T-helper 2 cell (primary cell): ENCODE measurements at regions not wholly inside any gene's neighbourhood (a gene's known extent, or its start where the extent isn't known, plus 50 kb on each side); places are given as distances from the start of the nearest gene placed in this dataset.
A peak's percentile ranks its signal among the peaks of the same experiment; 100 is the strongest.
"Not testable (repeated sequence)": the region's sequence is repeated elsewhere in the genome, so short reads cannot be mapped to it uniquely, and the experiment has no call there.

Experiments used
- DNase-seq, 5 experiments: peaks; one replicate each; pipeline versions ENCODE4 v3.0.0 to v3.0.0-alpha.2; 2012 to 2022

DNA sequence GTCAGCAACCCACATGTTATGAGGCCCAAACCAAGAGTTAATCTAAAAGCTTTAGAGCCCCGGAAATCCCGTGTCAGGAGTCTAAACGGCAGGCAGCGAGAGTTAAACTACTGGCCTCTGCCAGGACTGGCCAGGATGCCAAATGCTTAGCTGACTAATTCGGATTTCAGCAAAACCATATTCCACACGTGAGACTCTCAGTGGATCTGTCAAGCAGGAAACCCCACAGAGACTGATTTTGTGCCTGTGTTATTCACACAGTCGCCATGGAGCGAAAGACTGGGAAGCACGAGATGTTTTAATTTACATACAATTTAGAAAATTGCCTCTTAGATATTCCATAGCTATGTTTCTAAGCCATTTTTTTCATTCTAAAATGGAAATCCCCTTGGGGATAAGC is 152.9 kb downstream of the RNASET2 start:
- DNase-seq = no peak

DNA sequence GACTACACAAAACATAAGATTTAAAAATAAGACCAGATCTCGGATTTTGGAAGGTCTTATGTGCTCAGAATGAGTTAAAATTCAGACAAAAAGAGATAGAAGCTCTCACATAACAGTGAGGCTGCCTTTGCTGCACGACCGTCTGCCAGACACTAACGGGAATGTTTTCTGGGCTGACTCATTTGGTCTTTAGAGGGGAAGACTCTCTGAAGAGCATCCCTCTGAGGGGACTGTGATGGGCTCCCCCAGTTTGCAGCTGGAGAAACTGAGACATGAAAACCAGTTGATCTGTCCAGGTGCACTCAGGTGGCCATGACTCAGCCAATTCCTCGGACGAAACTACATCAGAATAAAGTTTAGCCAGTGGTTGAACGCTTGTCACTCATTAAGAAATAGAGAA is 153.9 kb downstream of the RNASET2 start:
- DNase-seq = no peak

DNA sequence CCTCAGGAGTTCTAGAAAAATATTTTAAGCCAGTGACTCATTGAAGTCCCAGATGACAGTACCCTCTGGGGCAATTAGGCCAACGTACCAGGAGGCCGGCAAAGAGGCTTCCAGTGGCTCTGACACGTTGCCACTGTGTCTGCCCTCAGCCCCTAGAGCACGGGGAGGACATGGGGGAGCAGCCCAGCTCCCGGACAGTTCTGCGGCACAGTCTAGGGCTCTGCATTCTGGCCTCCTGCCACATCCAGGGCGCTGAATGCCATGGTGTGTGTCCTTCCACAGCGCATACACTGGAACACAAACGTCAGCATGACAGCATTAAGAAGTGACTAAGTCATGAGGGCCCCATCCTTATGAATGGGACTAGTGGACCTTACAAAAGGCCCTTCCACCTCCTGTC is 156.2 kb downstream of the RNASET2 start:
- no peak for DNase-seq

DNA sequence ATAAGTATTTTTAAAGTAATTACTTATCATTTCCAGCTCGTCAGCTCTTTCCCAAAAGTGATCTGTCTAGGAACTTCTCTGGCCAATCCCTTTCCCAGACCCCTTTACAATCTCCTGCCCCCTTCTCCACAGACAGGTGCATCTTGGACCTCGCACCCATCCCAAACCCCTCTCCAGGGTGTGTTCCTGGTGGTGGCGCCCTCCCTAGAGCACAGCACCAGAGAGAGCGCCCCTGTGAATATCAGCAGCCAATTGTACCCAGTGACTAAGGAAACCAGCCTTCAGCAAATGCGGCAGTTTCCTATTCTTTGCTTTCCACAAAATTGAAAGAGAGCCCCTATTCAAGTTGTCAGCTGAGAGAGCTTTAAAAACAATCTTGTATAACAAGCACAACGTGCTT is 157.7 kb downstream of the RNASET2 start:
- no peak for DNase-seq

DNA sequence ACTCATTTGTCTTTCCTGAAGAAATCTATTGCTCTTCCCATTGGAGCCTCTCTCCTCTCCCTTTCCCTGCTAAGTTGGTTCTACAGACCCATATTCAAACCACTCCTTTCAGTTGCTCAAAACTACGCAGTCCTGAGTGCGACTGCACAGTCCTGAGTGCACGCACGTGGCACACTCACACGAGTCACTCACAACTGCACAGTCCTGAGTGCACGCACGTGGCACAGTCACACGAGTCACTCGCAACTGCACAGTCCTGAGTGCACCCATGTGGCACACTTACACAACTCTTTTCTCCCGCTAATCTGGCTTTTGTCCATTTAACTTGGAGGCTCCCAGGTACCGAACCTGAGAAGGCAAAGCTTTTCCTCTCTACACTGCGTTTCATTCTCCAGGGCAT is 159.7 kb downstream of the RNASET2 start:
- DNase-seq = no peak

DNA sequence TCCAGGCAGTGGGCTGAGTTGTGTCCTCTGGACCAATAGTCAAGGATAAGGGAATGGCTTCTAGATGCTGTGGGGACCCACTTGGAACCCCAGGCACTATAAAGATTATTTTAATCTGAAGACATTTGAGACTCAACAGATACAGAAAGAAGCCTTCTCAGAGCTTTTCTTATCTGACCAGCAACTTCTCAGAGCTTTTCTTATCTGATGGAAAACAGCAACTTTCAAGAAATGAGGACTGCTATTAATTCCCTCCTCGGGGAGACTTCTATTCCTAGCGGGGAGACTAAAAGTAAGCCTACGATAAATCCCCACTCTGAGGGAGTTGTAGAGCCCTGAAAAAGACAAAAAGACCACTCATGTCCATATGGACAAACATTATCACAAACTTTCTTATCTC is 160.5 kb downstream of the RNASET2 start:
- DNase-seq = no peak

DNA sequence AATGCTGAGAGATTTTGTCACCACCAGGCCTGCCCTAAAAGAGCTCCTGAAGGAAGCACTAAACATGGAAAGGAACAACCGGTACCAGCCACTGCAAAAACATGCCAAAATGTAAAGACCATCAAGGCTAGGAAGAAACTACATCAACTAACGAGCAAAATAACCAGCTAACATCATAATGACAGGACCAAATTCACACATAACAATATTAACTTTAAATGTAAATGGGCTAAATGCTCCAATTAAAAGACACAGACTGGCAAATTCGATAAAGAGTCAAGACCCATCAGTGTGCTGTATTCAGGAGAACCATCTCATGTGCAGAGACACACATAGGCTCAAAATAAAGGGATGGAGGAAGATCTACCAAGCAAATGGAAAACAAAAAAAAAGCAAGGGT is 163.8 kb upstream of the RPS6KA2 start:
- DNase-seq = not testable (repeated sequence)

DNA sequence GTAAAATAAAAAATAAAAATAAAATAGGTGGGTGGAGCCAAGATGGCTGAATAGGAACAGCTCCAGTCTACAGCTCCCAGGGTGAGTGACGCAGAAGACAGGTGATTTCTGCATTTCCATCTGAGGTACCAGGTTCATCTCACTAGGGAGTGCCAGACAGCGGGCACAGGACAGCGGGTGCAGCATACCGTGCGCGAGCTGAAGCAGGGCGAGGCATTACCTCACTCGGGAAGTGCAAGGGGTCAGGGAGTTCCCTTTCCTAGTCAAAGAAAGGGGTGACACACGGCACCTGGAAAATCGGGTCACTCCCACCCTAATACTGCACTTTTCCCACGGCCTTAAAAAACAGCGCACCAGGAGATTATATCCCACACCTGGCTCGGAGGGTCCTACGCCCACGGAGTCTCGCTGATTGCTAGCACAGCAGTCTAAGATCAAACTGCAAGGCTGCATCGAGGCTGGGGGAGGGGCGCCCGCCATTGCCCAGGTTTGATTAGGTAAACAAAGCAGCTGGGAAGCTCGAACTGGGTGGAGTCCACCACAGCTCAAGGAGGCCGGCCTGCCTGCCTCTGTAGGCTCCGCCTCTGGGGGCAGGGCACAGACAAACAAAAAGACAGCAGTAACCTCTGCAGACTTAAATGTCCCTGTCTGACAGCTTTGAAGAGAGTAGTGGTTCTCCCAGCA is 161.9 kb upstream of the RPS6KA2 start:
- not testable (repeated sequence) for DNase-seq

DNA sequence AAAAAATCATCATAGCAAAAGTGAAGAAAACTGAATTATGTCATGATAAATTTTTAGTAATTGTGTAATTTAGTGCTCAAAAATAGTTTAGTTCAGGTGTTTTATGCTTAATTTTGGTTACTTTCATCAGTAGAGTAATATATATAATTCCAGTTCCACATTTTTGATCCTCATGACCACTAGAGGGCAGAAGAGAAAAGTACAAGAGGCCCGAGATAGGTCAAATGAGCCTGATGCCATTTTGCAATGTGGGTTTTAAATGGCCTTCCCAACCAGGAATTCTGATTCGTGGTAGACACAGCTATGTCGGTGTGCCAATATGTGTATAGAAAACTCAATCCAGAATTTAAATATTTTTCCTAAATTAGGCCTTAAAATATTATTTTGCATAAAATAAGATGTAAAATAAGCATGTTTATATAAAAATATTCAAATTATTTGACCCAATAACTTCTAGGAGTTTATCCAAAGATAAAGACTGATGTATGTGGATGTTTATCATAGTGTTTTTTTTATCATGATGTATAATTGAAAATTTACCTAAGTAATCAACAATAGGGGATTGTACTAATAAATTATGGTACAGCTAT is 159.7 kb upstream of the RPS6KA2 start:
- DNase-seq = peak in 2 of 5 experiments; percentile 23 to 56

DNA sequence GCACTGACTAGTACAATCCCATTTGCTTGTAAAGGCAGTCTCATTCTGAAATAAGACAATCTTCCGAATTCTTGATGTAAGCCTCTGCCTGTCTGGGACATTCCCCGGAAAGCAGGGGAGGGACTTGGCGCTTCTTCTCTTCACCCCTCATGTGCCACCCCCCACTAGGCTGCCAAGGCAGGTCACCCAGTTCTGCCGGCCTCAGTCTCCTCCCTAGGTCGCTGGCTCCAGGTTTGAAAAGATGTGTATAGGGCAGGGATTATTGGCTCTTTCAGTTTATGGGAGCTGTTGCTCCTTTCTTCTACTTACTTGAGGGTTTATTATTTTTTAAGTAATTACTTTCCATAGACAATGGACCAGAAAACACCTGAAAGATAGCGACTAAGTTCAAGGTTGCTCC is 158.1 kb upstream of the RPS6KA2 start:
- no peak for DNase-seq

DNA sequence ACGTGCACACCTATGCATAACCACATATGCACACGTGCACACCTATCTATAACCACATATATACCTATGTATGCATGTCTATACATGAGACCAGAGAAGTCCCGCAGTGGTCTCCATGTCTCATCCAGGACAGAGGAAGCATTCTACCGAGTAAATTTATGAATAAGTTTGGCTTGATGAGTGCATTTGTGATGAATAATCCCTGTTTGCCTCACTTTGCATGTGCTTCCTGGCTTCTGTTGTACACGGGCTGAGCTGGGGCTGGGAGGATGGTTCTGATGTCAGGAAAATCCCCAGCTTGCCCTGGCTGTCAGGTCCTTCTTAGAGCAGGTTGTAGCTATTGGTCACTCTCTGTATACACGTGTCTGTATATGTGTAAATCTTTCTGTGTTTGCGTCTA is 157.6 kb upstream of the RPS6KA2 start:
- no peak for DNase-seq

DNA sequence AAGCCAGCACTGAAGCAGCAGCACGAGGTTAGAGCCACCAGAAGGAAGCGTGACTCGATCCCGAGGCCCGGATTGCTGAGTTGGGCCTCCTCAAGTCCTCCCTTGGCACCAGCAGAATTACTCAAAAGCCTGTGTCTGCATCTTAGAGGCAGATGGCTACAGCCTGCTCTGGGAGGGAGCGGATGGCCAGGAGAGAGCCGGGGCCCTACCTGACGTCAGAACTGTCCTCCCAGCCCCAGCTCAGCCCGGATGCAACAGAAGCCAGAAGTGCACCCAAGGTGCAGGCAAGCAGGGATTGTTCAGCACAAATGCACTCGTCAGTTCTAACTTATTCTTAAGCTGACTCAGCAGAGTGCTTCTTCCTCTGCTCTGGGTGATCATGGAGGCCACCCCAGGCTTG is 155.5 kb upstream of the RPS6KA2 start:
- no peak for DNase-seq

DNA sequence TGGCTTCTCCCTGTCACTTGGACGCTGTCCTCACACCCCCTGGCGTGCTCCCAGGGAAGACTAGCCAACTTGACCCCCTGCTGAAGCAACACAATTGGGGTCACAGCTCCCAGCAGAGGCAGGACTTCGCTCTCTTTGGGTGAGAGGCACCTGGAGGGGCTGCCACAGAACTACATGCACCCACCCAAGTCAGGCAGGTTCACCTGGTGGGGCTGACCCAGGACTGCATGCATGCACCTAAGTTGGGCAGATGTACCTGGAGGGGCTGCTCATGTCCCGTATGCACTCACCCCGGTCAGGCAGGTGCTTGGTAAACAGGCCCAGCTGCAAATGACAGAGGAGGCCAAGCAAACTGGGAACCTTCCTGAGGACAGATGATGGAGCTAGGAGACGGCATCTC is 154.3 kb upstream of the RPS6KA2 start:
- DNase-seq = no peak

DNA sequence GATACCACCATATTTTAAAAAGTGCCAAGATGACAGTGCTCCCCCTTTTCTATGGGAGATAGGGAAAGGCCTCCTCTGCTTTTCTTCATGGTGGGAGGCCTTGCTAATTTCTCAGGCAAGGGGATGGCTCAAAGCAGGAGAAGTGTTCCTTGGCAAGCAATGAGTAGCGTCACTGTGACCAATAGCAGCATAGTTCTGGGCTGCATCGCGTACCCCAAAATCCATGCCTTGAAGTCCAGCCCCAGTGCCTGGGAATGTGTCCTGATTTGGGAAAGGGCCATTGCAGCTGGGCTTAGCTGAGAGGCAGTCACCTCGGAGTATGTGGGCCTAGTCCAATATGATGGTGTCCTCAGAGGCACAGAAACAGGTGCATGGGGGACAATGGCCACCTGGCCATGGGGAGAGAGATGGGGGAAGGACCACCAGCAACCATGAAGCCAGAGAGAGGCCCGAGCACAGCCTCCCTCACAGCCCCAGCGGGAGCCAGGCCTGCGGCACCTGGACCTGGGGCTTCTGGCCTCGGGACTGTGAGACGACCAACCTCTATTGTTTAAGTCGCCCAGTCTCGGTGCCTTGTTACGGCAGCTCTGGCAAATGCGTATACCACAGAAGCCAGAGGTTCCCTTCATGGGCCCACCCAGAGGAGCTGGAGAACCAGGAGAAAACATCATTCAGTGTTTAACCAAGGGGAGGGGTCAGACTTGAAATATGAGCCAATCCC is 153.1 kb upstream of the RPS6KA2 start:
- no peak for DNase-seq

DNA sequence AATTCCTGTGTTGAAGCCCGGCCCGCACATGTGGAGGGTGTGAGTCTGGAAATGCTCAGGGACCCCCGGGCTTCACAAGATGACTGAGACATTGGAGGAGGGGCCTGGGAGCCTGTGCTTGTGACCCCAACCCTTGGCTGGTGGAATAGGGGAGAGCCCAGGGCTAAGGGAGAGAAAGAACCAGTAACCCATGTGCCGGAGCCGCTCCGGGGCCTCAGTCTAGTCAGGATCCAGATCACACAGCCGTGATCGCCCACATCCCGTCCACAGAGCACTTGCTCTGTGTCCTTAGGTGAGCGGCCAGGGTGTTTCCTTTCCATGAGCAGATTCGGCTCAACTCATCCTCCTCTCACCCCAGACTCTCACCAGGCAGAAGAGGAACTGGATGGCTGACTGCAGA is 152.3 kb upstream of the RPS6KA2 start:
- no peak for DNase-seq

DNA sequence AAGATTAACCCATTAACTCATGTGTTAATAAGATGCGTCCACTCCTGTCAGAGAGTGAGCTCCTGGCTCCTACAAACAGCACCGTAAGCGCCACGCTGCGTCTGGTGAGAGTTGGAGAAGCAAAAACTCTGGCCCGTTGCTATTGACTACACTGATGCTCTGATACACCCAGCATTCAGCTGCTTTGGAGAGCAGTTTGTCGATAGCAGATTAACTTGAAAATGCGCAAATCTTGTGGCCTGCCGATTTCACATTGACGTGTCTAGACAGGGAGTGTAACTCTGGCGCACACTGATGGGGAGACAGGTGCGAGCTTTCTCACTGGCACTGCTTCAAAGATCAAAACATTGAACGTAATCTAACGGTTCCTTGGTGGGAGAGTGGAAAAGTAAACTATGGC is 151.7 kb upstream of the RPS6KA2 start:
- DNase-seq = no peak

DNA sequence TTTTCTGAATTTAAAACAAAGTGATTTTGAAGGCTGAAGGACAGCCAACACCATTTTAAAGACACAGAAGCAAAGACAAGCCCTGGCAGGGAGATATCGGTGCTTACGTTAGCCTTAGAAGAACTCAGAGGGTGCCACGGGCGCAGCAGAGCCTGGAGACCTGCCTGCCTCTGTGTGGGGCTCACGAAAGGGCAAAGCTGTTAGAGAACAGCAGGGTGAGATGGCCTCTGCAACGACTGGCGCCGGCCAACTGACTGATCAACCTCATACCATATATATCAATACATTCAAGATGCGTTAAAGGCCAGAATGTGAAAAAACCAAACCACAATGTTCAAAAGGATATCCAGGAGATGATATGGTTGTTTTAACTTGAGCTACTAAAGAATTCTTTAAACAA is 151.0 kb upstream of the RPS6KA2 start:
- no peak for DNase-seq

DNA sequence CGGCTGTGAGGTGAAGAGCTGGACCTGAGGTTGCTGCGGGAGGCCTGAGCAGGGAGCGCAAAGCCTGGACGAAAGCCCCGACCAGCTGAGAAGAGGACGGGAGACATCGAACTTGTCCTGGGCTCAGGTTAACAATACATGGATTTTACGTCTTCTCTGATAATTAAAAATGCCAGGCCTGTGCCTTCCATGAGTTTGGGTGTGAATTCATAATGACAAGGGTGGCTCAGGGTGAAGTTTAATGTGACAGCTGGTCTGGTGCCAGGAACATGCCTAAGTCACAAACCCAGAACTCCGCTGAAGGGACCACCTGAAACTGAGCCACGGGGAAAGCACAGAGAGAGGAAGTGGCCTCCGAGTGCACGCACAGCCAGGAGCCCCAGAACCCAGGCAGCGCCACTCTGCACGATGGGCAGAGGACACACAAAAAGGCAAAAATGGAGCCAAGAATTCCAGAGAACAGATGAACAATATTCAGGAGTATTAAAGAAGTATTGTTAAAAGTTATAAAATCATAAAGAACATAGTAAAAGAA is 150.1 kb upstream of the RPS6KA2 start:
- DNase-seq = no peak

DNA sequence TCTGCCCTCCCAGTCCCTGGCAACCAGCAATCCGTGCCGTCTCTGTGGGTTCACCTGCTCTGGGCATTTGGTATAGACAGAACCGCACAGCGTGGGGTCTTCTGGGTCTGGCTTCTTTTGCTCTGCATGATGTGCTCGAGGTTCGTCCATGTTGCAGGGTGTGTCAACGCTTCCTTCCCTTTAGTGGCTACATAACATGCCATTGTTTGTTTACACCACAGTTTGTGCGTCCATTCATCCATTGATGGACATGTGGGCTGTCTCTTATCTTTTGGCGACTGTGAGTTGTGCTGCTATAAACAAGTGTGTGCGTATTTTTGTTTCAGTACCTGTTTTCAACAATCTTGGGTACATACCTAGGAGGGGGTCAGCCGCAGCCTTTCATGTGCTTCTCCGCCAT is 149.5 kb upstream of the RPS6KA2 start:
- DNase-seq = no peak

DNA sequence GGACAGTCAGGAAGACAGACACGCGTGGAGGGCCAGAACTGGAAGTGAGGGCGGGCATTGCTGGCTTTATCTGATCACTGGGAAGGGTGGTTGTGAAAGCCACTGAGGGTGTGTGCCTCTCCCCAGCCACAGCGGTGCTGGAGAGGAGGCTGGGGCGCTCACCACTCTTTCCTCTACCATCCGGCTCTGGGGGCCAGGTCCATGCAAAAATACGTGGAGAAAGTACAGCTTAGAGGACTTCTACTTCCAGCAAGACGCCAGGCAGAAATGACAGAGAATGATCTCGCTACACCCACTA is 148.8 kb upstream of the RPS6KA2 start:
- DNase-seq = no peak

DNA sequence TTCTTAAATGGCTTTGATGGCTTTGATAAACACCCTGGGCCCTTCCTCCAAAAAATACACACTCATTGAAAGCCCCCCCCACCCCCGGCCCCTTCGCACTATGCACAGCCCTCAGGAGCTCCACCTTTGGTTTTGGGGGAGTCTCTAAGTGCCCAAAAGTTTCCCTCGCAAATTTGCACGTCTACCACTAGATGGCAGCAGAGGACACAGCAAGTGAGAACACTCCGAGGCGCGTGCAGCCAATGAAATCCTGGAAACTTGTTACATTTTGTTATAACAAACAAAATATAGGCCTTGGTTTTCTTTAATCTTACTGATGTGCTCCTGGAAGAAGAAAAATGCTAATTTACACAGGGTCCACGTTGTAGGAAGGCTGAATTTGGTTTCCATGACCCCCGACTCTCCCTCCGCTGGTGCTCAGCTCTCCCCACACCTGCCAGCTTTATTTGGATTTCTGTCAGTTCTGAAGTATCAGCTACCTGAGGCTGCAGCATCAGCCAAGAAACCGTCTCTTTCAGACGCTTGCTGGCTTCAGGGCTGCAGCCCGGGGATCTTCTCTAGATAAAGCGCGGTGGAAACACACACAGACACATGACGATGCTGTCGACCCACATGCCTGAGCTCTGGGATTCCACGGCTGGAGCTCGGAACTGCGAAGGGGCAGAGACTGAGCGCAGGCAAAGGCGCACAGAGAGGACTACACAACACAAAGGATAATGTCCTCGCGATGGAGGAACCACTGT is 148.3 kb upstream of the RPS6KA2 start:
- peak in 4 of 5 experiments; percentile 33 to 73 (median 46) for DNase-seq

DNA sequence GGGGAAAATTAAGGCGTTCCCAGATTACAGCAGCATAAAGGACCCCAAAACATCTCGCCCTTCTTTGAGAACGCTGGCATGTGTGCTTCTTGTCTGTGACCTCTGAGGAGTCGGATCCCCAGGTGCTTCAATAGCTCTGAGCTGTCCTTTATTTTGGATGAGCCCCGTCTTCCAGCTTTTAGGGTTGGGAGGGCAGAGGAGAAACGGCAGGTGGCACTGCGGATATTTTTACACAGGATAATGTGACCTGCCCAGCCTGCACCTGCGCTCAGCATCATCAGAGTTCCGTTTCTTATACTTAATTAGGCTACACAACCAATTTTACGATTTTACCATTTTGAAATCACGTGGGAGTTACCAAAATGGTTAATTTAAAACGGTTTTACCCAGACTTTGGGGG is 147.7 kb upstream of the RPS6KA2 start:
- DNase-seq = no peak

DNA sequence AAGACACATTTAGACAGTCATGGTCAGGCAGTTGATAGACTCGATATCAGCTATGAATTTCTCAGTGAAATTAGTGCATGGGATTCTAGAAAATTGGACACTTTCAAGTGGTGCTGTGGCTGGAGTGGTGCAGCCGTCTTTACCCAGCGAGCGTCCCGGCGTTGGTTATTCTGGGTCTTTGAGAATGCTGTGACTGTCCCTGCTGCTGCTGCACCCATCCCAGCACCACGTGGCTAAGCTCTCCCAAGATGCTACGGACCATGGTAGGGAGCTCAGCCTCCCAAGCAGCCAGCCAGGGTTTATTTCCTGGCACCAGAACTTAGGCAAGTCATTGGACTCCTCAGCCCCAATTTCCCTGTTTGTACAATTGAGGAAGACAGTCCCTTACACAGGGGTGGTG is 147.2 kb upstream of the RPS6KA2 start:
- no peak for DNase-seq

DNA sequence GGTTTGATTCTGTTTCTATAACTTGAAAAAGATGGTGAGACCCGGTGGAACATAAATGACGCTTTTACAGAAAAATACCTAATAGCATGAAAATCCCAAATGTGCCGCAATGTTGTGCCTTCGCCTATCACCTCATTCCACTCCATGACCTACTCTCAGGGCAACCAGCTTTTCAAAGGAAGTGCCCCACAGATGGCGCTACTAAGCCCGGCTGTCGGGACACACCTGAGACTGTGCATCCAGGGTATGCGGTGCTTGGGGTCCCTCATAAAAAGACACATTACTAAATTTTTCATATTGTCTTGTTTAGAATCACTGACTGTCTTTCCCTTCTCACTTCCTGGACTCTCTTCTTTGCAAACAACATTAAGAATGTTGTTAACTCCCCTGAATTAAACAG is 145.5 kb upstream of the RPS6KA2 start:
- DNase-seq = no peak
